Activated CD4-positive, alpha-beta T cell treated with anti-CD3 and anti-CD28 coated beads, Interleukin-2, Interleukin-4, amounts not matched to agents 100 ng/mL and 50 ng/mL, durations not matched to agents 16 hours and 8 hours (primary cell): ENCODE measurements at regions not wholly inside any gene's neighbourhood (a gene's known extent, or its start where the extent isn't known, plus 50 kb on each side); places are given as distances from the start of the nearest gene placed in this dataset.
"Not testable (repeated sequence)": the region's sequence is repeated elsewhere in the genome, so short reads cannot be mapped to it uniquely, and the experiment has no call there.

Experiments
- DNase-seq: peaks from one replicate; pipeline ENCODE4 v3.0.0-alpha.2; 2020; ENCODE audit warnings: low spot score

DNA sequence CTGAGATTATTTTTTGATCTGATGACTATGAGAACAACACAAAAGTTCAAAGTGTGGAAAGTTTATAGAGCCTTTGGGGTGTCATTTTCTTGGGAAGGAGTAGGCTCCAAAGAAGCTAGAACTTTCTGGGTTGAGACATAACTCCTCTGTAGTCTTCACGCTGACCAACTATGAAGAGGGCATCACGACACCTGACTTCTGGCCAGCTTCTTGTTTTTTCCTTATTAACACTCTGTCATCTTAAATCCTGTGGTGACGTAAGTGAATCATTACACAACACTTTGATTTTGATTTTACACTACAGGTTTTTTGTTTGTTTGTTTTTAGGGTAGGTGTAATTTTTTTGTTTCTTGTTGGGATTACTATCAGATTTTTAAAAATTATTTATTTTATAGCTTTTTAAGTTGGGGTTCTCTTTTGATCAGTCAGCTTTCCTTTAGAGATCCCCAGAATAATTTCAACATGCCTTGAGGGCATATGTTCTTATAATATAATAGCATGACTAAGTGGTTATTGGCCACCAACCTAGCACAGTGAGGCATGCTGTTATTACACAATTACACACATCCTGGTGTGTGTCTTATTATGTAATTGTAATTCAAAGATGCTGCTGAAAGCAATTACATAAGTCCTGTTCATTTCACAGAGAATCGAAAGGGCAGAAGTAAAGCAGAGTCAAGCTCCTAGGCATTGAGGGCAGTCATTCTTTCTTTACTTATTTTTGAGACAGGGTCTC lies 281.6 kb upstream of the NOTCH2NLA start:
- DNase-seq, result not testable (repeated sequence)

DNA sequence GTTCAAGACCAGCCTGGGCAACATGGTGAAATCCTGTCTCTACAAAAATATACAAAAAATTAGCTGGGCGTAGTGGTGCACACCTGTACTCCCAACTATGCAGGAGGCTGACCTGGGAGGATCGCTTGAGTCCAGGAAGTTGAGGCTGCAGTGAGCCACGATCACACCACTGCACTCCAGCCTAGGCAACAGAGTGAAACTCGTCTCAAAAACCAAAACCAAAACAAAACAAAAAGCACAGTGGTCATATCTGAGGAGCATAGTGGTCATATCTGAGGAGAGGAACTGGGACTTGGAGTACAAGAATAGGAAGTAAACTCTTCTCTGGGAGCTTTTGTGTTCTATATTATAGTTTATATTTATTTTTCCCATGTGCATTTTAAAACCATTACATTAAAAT lies 275.3 kb upstream of the NOTCH2NLA start:
- DNase-seq, result not testable (repeated sequence)

DNA sequence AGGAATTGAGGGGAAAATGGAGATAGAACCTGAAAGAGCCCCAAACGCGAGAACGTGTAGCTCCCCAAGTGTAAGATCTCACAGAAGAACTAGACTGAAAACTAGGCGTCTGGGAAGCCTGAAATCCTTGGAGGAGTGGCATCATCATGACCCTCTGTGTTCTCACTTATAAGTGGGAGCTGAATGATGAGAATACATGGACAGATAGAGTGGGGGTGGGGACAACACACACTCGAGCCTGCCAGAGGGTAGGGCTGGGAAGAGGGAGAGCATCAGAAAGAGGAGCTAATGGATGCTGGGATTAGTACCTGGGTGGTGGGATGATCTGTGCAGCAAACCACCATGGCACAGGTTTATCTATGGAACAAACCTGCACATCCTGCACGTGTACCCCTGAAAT lies 258.7 kb upstream of the NOTCH2NLA start:
- DNase-seq, result not testable (repeated sequence)

DNA sequence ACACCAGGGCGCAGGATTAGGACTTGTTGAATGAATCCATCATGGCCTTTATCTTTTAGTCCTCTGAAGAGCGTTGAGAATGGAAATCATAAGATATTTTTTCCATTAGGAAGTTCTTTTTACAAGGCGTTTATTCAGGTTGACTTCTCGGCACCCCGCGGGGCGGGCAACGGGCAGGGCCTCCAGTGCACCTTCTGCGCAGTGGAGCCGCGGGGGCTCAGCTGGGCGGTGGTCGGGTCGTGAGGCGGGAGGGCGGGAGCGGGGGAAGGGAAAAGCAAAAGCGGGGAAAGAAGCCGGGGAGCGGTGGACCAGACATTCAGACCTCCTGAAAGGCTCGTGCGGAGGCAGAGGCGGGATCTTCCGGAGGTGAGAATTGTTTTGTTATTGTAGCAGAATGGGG lies 258.3 kb upstream of the NOTCH2NLA start:
- DNase-seq, result not testable (repeated sequence)

DNA sequence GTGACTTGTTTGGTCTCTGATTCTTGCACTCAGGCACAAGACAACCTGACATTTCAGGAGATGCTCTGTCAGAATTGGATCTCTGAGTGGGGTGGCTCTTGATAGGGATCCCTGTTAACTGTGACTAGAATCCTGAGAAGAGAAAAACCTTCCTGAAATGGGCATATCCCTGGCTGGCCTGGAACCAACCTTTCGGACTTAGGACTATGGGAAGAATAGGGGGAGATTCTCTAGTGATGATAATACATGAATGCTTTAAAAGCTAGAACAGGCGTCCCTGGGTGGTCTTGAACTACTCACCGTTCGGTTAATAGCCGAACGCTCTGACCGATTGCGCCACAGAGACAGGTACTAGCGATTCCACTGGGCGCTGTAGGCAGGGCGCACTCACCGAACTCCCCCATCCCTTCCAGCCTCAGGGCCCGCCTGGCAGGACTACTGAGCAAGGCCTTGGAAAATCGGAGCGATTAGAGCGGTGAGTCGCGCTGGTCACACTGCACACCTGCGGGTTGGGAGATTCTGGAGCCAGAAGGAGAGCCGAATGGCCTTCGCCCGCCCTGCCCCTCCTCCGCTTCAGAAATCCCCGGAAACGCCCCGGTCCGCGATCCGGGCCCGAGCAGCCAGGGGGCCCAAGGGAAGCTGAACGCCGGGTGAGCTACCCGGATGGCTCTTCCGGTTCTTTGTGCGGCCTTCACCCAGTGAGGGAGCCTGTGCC lies 257.6 kb upstream of the NOTCH2NLA start:
- DNase-seq, result not testable (repeated sequence)

DNA sequence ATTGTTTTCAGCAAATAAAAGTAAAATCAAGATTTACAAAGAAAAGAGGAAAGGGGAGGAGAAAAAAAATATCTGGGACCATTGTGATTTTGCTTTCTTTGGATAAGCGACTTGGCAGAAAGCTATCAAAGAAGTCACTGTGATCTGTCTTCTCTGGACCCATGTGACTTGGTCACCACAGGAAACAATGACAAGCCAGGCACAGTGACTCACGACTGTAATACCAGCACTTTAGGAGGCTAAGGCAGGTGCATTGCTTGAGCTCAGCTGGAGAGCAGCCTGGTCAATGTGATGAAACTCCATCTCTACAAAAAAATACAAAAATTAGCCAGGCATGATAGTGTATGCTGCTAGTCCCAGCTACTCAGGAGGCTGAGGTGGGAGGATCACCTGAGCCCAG lies 255.4 kb upstream of the NOTCH2NLA start:
- not testable (repeated sequence) for DNase-seq

DNA sequence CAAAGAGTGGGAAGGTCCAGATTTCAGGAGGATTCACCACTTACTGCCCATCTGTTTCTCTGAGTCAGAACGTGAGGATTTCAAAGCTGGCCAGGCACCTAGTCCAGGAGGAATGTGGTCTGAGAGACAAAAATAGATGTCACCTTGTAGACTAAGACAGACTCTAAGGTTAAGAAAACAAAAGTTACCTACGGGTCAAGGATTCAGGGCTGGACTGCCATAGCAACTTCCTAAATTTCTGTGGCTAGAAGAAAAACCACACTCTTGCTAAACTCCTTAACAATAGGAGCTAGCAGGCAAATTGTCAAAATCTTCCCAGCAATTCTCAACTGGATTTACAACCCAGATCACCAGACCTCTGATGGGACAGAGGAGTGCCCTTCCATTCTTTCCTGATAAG lies 250.4 kb upstream of the NOTCH2NLA start:
- not testable (repeated sequence) for DNase-seq

DNA sequence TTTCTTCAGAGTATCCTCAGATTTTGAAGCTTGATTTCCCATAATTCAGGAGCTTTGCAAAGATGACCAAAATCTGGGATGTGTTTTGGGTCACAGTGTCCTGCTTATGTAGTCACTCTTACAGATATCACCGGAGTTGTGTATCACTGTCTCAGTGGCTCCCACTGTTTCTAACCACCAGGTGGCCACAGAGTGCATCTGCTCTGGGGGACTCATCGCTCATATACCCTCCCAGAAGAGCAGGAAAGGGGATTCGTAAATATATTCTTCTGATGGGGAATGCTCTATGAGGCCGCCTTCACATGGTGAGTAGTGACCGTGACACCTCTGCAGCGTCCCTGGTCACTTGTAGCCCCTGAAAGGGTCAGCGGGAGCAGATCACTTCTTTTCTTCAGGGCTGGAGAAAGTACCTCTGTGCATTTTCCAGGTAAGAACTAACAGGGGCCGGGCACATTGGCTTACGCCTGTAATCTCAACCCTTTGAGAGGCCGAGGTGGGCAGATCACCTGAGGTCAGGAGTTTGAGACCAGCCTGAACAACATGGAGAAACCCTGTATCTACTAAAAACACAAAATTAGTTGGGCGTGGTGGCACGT lies 249.4 kb upstream of the NOTCH2NLA start:
- DNase-seq, result not testable (repeated sequence)

DNA sequence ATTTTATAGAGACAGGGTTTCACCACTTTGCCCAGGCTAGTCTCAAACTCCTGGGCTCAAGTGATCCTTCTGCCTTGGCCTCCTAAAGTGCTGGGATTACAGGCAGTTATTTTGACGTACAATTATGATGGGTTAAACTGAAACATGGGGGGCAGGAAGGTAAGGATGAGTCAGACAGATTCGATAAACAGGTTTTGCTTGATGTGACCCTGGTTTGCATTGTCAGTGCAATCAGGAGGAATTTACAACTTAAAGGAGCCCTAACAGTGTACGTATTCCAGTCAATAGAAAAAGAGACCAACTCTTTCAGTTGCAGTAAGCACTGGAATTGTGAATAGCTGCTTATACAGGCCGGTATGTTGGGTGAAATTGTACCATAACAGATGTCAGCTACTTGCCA lies 246.3 kb upstream of the NOTCH2NLA start:
- DNase-seq, result not testable (repeated sequence)

DNA sequence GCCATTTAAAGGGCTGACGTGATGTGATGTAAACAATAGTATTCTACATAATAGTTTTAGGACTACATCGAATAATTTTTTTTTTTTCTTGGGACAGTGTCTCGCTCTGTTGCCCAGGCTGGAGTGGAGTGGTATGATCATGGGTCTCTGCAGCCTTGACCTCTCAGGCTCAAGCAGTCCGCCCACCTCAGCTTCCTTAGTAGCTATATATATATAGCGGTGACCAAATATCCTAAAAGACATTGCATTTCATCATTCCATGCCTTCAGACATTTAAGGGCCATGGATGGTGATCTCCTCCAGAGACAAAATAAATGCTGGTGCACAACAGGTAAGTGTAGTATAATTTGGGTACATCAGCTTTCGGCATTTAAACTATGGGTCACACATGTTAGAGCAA lies 245.4 kb upstream of the NOTCH2NLA start:
- not testable (repeated sequence) for DNase-seq

DNA sequence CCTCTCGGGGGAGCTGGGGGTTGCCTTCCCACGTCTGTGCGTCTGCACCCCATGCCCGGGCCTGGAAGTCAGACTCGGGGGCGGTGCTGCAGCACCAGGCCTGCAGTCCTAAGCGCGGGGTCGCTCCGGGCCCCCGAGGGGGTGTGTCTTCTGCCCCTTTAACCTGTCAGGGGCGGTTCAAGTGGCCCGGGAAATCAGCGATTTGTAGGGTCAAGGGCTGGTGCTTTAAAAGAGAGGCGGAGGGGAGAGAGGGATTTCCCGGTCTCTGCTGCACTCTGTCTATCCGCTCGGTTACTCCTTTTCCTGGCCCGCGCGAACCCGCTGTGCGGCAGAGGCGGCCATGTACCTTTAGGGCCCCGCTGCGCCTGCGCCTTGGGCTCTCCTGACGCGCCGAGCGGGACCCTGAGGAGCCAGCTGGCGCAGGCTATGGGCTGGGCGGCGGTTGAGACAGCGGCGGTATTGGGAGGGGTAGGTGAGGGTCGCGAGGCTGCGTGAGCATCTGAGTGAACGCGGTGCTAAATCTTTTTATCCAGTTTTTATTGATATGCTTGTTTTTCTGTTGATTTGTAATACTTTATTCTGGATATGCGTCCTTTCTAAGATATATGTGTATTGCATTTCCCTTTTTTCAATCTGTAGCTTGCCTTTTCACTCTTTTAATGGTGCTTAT lies 243.5 kb upstream of the NOTCH2NLA start:
- DNase-seq, result peak; percentile 68

DNA sequence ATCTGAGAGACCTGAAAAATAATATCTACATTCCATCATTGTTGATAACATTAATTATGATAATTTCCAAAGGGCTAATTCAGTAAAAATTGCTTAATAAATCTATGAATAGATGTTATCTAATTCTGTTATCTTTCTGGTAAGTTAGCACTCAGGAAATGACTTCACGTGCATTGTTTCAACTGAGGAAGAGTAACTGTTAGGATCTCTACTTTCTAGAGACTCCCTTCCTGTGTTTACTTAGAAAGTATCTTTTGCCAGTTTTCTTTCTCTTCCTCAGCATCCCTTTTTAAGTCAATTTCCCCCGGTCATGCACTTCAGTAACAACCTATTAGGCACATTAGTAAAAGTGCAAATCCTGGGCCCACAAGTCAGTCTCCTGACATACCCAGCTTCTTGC lies 231.1 kb upstream of the NOTCH2NLA start:
- DNase-seq, result not testable (repeated sequence)

DNA sequence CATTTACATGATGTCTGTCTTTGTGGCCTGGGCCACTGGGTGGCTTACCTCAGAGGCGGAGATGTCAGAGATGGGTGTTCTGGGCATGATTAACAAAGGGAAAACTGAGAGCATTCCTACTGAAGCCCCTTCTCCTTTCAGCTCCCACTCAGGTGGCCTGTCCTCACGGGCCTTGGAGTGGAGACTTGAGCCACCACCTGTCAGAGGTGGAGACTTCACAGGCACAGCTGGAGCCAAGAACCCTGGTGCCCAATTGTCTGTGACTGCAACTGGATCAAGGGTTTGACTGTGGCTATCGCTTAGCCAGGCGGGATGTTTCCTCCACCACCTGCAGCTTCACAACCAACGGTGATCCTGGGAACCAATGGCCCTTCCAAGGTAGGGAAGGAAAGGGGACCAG lies 230.5 kb upstream of the NOTCH2NLA start:
- DNase-seq, result not testable (repeated sequence)

DNA sequence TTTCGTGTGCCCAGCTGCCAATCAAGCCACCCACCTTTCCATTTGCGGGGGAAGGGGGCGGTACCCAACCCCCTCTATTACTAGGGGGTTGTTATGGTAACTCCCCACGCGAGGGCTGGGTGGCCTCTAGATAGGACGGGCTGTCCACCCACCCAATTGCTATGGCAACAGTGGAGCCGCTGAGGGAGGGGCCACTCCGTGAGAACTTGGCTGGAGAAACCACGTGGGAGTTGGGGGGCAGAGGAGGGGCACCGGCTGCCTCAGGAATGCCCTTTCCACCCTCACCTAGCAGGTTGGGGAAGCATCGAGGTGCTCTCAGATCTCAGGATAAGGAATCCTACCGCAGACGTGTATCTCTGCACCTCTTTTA lies 220.0 kb upstream of the NOTCH2NLA start:
- not testable (repeated sequence) for DNase-seq

DNA sequence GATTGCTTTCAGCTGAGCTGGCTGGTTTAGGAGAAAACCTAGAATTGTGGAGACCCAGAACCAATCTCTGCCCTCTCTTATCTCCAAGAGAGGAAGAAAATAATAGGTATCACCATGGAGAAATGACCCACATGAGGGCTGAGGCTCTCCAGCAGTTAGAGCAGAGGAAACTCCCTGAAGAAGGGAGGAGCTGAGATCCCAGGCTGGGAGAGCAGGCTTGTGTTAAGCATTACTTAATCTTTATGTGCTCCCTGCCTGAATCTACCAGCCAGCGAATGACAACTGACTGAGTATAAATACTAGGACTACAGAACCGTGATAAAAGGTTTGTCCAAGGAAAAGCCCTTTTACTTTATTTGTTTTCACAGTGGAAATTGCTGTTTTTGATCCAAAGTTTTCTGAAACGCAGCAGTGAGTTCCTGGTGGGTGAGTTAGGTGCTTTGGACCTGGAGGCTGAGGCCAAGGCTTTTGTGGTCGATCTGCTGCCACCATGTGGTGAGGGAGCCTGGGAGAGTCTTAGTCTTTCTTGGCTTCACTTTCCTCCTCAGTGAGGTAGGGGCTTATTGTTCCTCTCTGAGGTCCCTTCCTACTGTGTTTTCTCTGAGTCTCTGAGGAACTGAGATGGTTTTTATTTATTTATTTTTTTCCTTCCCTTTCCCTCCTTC lies 219.5 kb upstream of the NOTCH2NLA start:
- peak; percentile 50 for DNase-seq

DNA sequence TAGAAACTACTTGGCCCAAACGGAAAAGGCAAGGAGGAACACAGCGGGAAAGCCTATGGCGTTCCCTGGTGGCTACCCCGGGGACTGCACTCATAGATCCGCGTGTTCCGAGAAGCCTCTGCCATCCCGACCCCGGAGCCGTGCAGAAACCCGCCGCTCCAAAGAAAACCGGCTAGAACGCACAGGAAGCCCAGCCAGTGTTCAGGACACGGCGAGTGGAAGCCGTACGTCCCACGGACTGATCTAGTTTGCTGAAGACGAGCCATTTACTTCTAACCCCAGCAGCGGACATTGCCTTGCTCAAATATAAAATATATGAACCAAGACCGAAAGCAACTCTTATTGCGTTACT lies 215.0 kb upstream of the NOTCH2NLA start:
- not testable (repeated sequence) for DNase-seq

DNA sequence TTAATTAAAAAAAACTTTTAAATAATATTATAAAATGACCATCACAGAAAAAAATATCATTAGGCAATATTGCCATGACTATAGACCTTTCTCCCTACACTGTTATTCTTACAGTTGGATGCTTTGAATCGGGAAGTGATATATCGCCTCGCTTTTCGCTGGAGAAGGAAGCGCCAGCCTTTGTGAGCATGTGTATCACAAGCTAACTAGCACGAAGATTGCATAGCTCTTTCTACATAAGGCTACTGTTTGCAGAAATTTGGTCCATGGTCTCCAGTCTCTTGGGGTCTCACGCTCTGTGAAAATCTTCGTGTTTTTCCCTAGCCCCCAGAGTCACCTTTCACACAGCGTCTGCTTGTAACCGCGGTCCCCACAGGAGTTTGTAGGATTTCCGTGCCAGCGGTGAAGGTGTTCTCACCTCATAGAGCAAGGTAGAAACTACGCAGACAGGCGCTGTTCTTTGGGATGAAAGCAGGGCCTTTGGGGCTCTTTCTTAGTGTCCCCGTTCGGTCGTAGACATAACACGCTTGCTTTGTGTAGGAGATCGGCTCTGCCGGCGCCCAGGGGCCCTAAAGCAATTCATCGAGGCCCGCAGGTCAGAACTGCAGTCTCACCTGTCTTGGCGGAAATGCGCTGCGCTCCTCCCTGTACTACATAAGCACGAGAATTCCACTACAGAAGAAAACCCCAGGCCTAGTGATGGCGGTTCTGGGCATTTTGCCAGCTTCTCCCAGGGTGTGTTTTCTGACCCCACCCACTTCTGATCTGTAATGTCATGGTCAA lies 214.5 kb upstream of the NOTCH2NLA start:
- DNase-seq, result not testable (repeated sequence)

DNA sequence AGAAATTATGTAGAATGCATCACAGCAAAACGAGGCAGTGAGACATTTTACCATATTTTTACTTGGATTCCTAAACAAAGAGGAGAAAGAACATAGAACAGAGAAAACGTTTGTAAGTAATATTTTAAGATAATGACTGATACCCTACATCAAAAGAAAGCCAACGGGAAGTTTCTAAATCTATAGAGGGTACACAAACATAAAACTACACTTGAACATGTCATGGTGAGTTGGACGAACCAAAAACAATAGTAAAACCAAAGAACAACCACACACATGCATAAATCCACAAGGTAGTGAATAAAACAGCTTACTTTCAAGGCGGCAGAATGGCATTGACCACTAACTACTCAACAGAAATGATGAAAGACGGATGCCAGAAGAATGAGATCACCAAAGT lies 209.7 kb upstream of the NOTCH2NLA start:
- DNase-seq, result not testable (repeated sequence)

DNA sequence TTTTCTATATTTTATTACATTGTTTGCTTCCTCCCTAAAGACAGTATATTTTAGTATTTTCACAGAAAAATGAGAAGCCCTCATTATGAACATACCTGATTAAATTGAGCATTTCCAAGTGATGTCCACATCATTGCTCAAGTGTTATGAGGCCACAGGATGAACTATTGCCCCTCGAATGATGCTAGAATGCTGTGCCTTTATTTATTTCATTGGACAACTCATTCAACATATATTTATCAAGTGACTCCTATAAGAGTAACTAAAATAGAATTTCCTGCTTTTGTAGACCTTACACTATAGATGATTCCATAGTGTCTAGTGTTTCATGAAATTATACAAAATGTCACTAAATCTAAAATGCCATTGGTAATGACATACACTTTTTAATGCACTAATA lies 187.8 kb upstream of the NOTCH2NLA start:
- not testable (repeated sequence) for DNase-seq

DNA sequence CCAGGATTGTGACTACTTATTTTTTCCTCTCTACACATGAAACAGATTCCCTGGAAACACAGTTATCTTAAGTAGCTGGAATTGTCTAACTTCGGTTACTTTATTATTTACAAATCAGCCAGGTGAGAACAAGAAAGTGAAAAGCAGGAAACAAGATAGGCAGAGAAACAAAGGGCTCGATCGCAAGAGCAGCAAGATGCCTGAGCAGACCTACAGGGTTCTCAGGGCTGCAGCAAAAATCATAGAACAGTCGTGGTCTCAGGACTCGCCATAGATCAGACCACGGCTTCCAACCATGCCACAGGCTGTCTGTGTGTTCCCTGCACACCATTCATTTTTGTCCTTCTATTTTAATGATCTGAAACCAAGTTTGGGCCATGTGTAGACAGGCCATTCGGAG lies 186.2 kb upstream of the NOTCH2NLA start:
- DNase-seq, result not testable (repeated sequence)

DNA sequence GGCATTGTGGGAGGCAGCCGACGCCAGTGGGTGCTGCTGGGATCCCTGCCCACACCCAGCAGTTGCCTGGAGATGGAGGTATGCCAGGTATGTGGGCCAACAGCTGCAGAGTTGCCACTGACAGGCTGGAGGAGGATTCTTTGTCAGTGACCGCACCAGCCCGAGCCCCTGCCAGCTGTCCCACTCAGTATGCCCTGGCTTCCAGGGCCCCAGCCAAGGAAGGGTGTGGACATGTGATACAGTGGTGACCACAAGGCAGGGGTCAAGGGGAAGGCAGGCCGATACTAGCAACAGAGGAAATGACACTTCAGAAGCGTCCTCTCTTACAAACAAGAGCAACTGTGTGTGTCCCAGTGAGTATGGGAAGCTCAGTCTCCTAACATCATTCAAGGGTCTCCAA lies 185.1 kb upstream of the NOTCH2NLA start:
- not testable (repeated sequence) for DNase-seq
